ENCODE measurements at regions not wholly inside any gene's neighbourhood (a gene's known extent, or its start where the extent isn't known, plus 50 kb on each side); places are given as distances from the start of the nearest gene placed in this dataset.

- TF ChIP-seq SP1 (IDR thresholded peaks at IDR 0.05) (no peak), ZNF384 (IDR thresholded peaks at IDR 0.05) (no peak), HDGF (IDR thresholded peaks at IDR 0.05; ENCODE audit: borderline replicate concordance) (no peak), SUZ12 (IDR thresholded peaks at IDR 0.05) (no peak), FOXA1 (IDR thresholded peaks at IDR 0.05) (no peak), ARNT (IDR thresholded peaks at IDR 0.05) (no peak), FOXK2 (IDR thresholded peaks at IDR 0.05) (no peak), FOXM1 (IDR thresholded peaks at IDR 0.05; ENCODE audit: borderline replicate concordance) (no peak)
These were observed 500.6 kb upstream of the RPS6KA3 start for GRCh38 chrX:20767346-20767745.
